H1 (cell line): ENCODE measurements at regions not wholly inside any gene's neighbourhood (a gene's known extent, or its start where the extent isn't known, plus 50 kb on each side); places are given as distances from the start of the nearest gene placed in this dataset.

Source experiments
- CBX8 ChIP-seq: fragments of 300-800, 300-1000 bp; sonication (generic); IDR thresholded peaks from 2 replicates; pipeline ENCODE4 v1.7.1; 2016; ENCODE audit warnings: low read depth, low read length, borderline replicate concordance
- EZH2 ChIP-seq: fragments of 200-600 bp; sonication (generic); IDR thresholded peaks from 2 replicates; pipeline ENCODE4 v1.7.1; 2012; ENCODE audit warnings: low read depth, mild to moderate bottlenecking, moderate library complexity, low read length, inconsistent platforms; ENCODE audit not compliant: severe bottlenecking
- GABPA ChIP-seq: IDR thresholded peaks from 2 replicates; pipeline ENCODE4 v1.6.1; 2011; ENCODE audit warnings: mild to moderate bottlenecking, low read length, moderate library complexity, borderline replicate concordance; ENCODE audit not compliant: insufficient read depth
- POLR2A ChIP-seq, 2 experiments: IDR thresholded peaks; 1 replicate in 1 of 2; 2 replicates in 1 of 2; pipeline ENCODE4 v1.6.1; 2011; ENCODE audit warnings: low read depth in 2 of 2, low read length in 2 of 2, mild to moderate bottlenecking in 2 of 2; ENCODE audit errors: control extremely low read depth in 1 of 2
- POLR2AphosphoS5 ChIP-seq: IDR thresholded peaks from 2 replicates; pipeline ENCODE4 v1.6.1; 2011; ENCODE audit warnings: low read depth, low read length
- TF ChIP-seq, protein P1 (sequence below), 3 experiments: IDR thresholded peaks; 1 replicate in 2 of 3; 2 replicates in 1 of 3; pipeline versions ENCODE4 v1.5.1 to v1.6.1; 2011; ENCODE audit warnings: low read length in 3 of 3, mild to moderate bottlenecking in 3 of 3, inconsistent platforms in 2 of 3, low read depth in 1 of 3, moderate library complexity in 1 of 3; ENCODE audit not compliant: insufficient read depth in 1 of 3; ENCODE audit errors: control extremely low read depth in 1 of 3

GRCh38 chr7:32200646-32201045 lies 130.4 kb upstream of the PDE1C start:
- TF ChIP-seq GABPA (no peak), CBX8 (no peak), POLR2AphosphoS5 (no peak), POLR2A (IDR thresholded peaks at IDR 0.05; ENCODE audit: control extremely low read depth in 1 of 2, low read depth in 2 of 2, low read length in 2 of 2) (no peak), EZH2 (no peak)
- TF ChIP-seq, protein P1, sequence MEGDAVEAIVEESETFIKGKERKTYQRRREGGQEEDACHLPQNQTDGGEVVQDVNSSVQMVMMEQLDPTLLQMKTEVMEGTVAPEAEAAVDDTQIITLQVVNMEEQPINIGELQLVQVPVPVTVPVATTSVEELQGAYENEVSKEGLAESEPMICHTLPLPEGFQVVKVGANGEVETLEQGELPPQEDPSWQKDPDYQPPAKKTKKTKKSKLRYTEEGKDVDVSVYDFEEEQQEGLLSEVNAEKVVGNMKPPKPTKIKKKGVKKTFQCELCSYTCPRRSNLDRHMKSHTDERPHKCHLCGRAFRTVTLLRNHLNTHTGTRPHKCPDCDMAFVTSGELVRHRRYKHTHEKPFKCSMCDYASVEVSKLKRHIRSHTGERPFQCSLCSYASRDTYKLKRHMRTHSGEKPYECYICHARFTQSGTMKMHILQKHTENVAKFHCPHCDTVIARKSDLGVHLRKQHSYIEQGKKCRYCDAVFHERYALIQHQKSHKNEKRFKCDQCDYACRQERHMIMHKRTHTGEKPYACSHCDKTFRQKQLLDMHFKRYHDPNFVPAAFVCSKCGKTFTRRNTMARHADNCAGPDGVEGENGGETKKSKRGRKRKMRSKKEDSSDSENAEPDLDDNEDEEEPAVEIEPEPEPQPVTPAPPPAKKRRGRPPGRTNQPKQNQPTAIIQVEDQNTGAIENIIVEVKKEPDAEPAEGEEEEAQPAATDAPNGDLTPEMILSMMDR (IDR thresholded peaks at IDR 0.05; ENCODE audit: control extremely low read depth in 1 of 3, insufficient read depth in 1 of 3, low read depth in 1 of 3, low read length in 3 of 3): no peak
